Stomach (tissue), 8 donors: ENCODE measurements at regions not wholly inside any gene's neighbourhood (a gene's known extent, or its start where the extent isn't known, plus 50 kb on each side); places are given as distances from the start of the nearest gene placed in this dataset.

Experiments used
- DNase-seq, 2 donors: peaks; one replicate each; pipeline versions ENCODE4 v3.0.0 to v3.0.0-alpha.2; 2013 to 2019
- H3K27ac ChIP-seq, 5 donors: fragments of 200-600 bp in 4 of 5; sonication (generic) in 4 of 5; one replicate each; pipeline ENCODE4 v1.5.1; 2013 to 2019; ENCODE audit warnings: mild to moderate bottlenecking in 1 of 5, moderate library complexity in 1 of 5
- H3K27me3 ChIP-seq, 3 donors: fragments of 200-600 bp; sonication (generic); one replicate each; pipeline ENCODE4 v1.5.1; 2017 to 2019; ENCODE audit warnings: mixed run types in 1 of 3
- H3K36me3 ChIP-seq, 4 donors: fragments of 200-600 bp; sonication (generic); 1 replicate in 3 of 4; 2 replicates in 1 of 4; pipeline ENCODE4 v1.5.1; 2016 to 2019
- H3K4me1 ChIP-seq, 4 donors: fragments of 200-600 bp; sonication (generic); one replicate each; pipeline ENCODE4 v1.5.1; 2016 to 2019
- H3K4me3 ChIP-seq, 4 donors: fragments of 200-600 bp; sonication (generic) in 3 of 4; one replicate each; pipeline ENCODE4 v1.5.1; 2016 to 2019; ENCODE audit warnings: mild to moderate bottlenecking in 1 of 4
- H3K9me3 ChIP-seq, 4 donors: fragments of 200-600 bp; sonication (generic); one replicate each; pipeline ENCODE4 v1.5.1; 2016 to 2019
- CTCF ChIP-seq, 7 experiments: fragments of 450-650 bp in 4 of 7; fragments of 200-600 bp in 3 of 7; sonication (generic) in 3 of 7; IDR thresholded peaks; one replicate each; pipeline ENCODE4 v1.5.1; 2016 to 2019; ENCODE audit warnings: antibody characterized with exemption in 7 of 7, control low read depth in 2 of 7, mild to moderate bottlenecking in 1 of 7
- EP300 ChIP-seq: sonication (generic); formaldehyde crosslinking; IDR thresholded peaks from one replicate; pipeline ENCODE4 v1.6.1; 2017; ENCODE audit warnings: antibody characterized with exemption
- POLR2A ChIP-seq, 4 donors: fragments of 450-650 bp; IDR thresholded peaks; one replicate each; pipeline ENCODE4 v1.6.1; 2016; ENCODE audit warnings: antibody characterized with exemption in 4 of 4, control low read depth in 2 of 4, mild to moderate bottlenecking in 1 of 4, moderate library complexity in 1 of 4
- POLR2AphosphoS5 ChIP-seq, 3 donors: sonication (generic); formaldehyde crosslinking; IDR thresholded peaks; one replicate each; pipeline ENCODE4 v1.6.1; 2016; ENCODE audit warnings: antibody characterized with exemption in 3 of 3
- WGBS, 5 donors: extraction: QIAGEN DNeasy Blood & Tissue Kit in 3 of 5; methylation state at CpG; one replicate each; pipeline versions ENCODE4 v1.1.5 to v1.1.7; 2013 to 2018; 5-methylcytosine and 5-hydroxymethylcytosine counted together
- intact Hi-C: fragments of 100-400 bp; cut with DNase I; formaldehyde crosslinking; loops from one replicate; pipeline ENCODE4 v1.15.1; 2023; ENCODE audit warnings: low total_unique reads
- donor health status: healthy with polysubstance abuse.
- donor health status: Bipolar disorder and iron deficiency.
- donor health status: healthy.

GRCh38 chr9:31821583-31821982, 562.9 kb upstream of the ACO1 start:
- intact Hi-C loops = no loop called here
- TF ChIP-seq POLR2AphosphoS5 (IDR thresholded peaks at IDR 0.05) = no peak
- no peak for TF ChIP-seq CTCF (IDR thresholded peaks at IDR 0.05)
- TF ChIP-seq EP300 = no peak
- no peak for TF ChIP-seq POLR2A (IDR thresholded peaks at IDR 0.05)
- Histone ChIP-seq H3K4me1 (no peaks in the 10 kb centered on the region), H3K9me3 (no peaks in the 10 kb centered on the region), H3K36me3 (no peaks in the 10 kb centered on the region), H3K27me3 (no peaks in the 10 kb centered on the region), H3K27ac (no peak overlapping the region), H3K4me3 (no peak overlapping the region)
- no peak for DNase-seq
- WGBS, 5 donors = 78 to 89% (median 83%) methylated on average over 6 of the region's 6 CpGs

GRCh38 chr9:31823365-31823764, 561.1 kb upstream of the ACO1 start:
- Histone ChIP-seq H3K36me3 (no peaks in the 10 kb centered on the region), H3K9me3 (no peaks in the 10 kb centered on the region), H3K4me1 (no peaks in the 10 kb centered on the region), H3K4me3 (no peak overlapping the region), H3K27ac (no peak overlapping the region), H3K27me3 (no peaks in the 10 kb centered on the region)
- DNase-seq = no peak
- TF ChIP-seq EP300 = no peak
- TF ChIP-seq POLR2AphosphoS5 (IDR thresholded peaks at IDR 0.05) = no peak
- no peak for TF ChIP-seq CTCF (IDR thresholded peaks at IDR 0.05)
- no peak for TF ChIP-seq POLR2A (IDR thresholded peaks at IDR 0.05)
- 81 to 89% (median 83%) methylated on average over 2 of the region's 2 CpGs for WGBS, 5 donors
- intact Hi-C loops = no loop called here

- Histone ChIP-seq H3K9me3 (no peaks in the 10 kb centered on the region), H3K4me3 (no peak overlapping the region), H3K36me3 (no peaks in the 10 kb centered on the region), H3K27ac (no peak overlapping the region), H3K27me3 (no peaks in the 10 kb centered on the region), H3K4me1 (no peaks in the 10 kb centered on the region)
- WGBS, 5 donors = 23 to 59% (median 33%) methylated on average over 2 of the region's 2 CpGs
- peak in 1 of 2 donors; percentile 51 for DNase-seq
- intact Hi-C loops = no loop called here
- no peak for TF ChIP-seq POLR2A (IDR thresholded peaks at IDR 0.05)
These were observed 559.6 kb upstream of the ACO1 start for GRCh38 chr9:31824860-31825259.

- Histone ChIP-seq H3K27me3 (no peaks in the 10 kb centered on the region), H3K27ac (no peak overlapping the region), H3K9me3 (no peaks in the 10 kb centered on the region), H3K4me1 (no peaks in the 10 kb centered on the region), H3K4me3 (no peak overlapping the region), H3K36me3 (no peaks in the 10 kb centered on the region)
- intact Hi-C loops = no loop called here
- WGBS, 5 donors = 70 to 76% (median 74%) methylated on average over 3 of the region's 3 CpGs
- no peak for DNase-seq
- no peak for TF ChIP-seq POLR2AphosphoS5 (IDR thresholded peaks at IDR 0.05)
These were observed 547.2 kb upstream of the ACO1 start for GRCh38 chr9:31837211-31837610.

GRCh38 chr9:31839273-31839672, 545.2 kb upstream of the ACO1 start:
- intact Hi-C loops = no loop called here
- H3K36me3 ChIP-seq = no peaks in the 10 kb centered on the region
- TF ChIP-seq CTCF (IDR thresholded peaks at IDR 0.05) (no peak), POLR2AphosphoS5 (IDR thresholded peaks at IDR 0.05) (no peak), EP300 (no peak), POLR2A (IDR thresholded peaks at IDR 0.05) (no peak)
- no peak overlapping the region for H3K27ac ChIP-seq
- 58 to 78% (median 66%) methylated on average over 1 of the region's 1 CpG for WGBS, 5 donors
- H3K9me3 ChIP-seq = no peaks in the 10 kb centered on the region
- no peaks in the 10 kb centered on the region for H3K4me1 ChIP-seq
- H3K4me3 ChIP-seq = no peak overlapping the region
- no peaks in the 10 kb centered on the region for H3K27me3 ChIP-seq
- DNase-seq = peak in 1 of 2 donors; percentile 38

- H3K4me3 ChIP-seq = no peak overlapping the region
- no peaks in the 10 kb centered on the region for H3K36me3 ChIP-seq
- no peaks in the 10 kb centered on the region for H3K27me3 ChIP-seq
- TF ChIP-seq EP300 (no peak), POLR2A (IDR thresholded peaks at IDR 0.05) (no peak), CTCF (IDR thresholded peaks at IDR 0.05) (no peak), POLR2AphosphoS5 (IDR thresholded peaks at IDR 0.05) (no peak)
- no peaks in the 10 kb centered on the region for H3K9me3 ChIP-seq
- intact Hi-C loops = no loop called here
- 56 to 84% (median 79%) methylated on average over 4 of the region's 4 CpGs for WGBS, 5 donors
- no peak overlapping the region for H3K27ac ChIP-seq
- DNase-seq = no peak
- H3K4me1 ChIP-seq = no peaks in the 10 kb centered on the region
These were observed 543.7 kb upstream of the ACO1 start for GRCh38 chr9:31840702-31841101.
